Ovary (tissue), 3 donors: ENCODE measurements at regions not wholly inside any gene's neighbourhood (a gene's known extent, or its start where the extent isn't known, plus 50 kb on each side); places are given as distances from the start of the nearest gene placed in this dataset.
"Not testable (repeated sequence)": the region's sequence is repeated elsewhere in the genome, so short reads cannot be mapped to it uniquely, and the experiment has no call there.

Experiments used
- CTCF ChIP-seq, 3 donors: fragments of 450-650 bp in 2 of 3; fragments of 200-600 bp in 1 of 3; IDR thresholded peaks; one replicate each; pipeline versions ENCODE4 v1.5.1 to v1.8.0; 2016 to 2022; ENCODE audit warnings: antibody characterized with exemption in 3 of 3, mild to moderate bottlenecking in 1 of 3
- POLR2A ChIP-seq: fragments of 450-650 bp; IDR thresholded peaks from one replicate; pipeline ENCODE4 v1.6.1; 2017; ENCODE audit warnings: antibody characterized with exemption, mild to moderate bottlenecking, moderate library complexity
- donor health status: DM: no; HTN: no; CAD: no.

DNA sequence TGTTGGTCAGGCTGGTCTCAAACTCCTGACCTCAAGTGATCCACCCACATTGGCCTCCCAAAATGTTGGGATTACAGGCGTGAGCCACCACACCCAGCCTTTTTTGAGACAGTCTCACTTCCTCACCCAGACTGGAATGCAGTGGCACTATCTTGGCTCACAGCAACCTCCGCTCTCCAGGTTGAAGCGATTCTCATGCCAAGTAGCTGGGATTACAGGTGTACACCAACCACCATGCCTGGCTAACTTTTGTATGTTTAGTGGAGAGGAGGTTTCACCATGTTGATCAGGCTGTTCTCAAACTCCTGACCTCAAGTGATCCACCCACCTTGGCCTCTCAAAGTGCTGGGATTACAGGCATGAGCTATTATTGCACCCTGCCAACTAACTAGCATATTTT is 75.4 kb downstream of the C9orf152 start:
- not testable (repeated sequence) for TF ChIP-seq CTCF (IDR thresholded peaks at IDR 0.05); POLR2A
